Loucy (cell line): ENCODE measurements at regions not wholly inside any gene's neighbourhood (a gene's known extent, or its start where the extent isn't known, plus 50 kb on each side); places are given as distances from the start of the nearest gene placed in this dataset.
"Not testable (repeated sequence)": the region's sequence is repeated elsewhere in the genome, so short reads cannot be mapped to it uniquely, and the experiment has no call there.

ENCODE experiments used
- CTCF ChIP-seq: fragments of 200-600 bp; sonication (generic); conservative IDR thresholded peaks from 2 replicates; pipeline ENCODE4 v1.5.1; 2014; ENCODE audit warnings: mild to moderate bottlenecking, antibody characterized with exemption, low read length
- EZH2phosphoT487 ChIP-seq: fragments of 200-600 bp; IDR thresholded peaks from 2 replicates; pipeline ENCODE4 v1.6.1; 2018; ENCODE audit warnings: antibody characterized with exemption, mild to moderate bottlenecking, moderate library complexity, borderline replicate concordance

- TF ChIP-seq CTCF, EZH2phosphoT487: not testable (repeated sequence)
Observed at GRCh38 chr10:28176498-28176897, 126.4 kb downstream of the MPP7 start.
